ENCODE measurements at regions not wholly inside any gene's neighbourhood (a gene's known extent, or its start where the extent isn't known, plus 50 kb on each side); places are given as distances from the start of the nearest gene placed in this dataset.

GRCh38 chr2:160568856-160569255 is 75.2 kb upstream of the RBMS1 start:
- ATAC-seq = no peak
- Histone ChIP-seq H3K4me3 (ENCODE audit: low read depth in 2 of 2, low read length in 2 of 2) (no peak overlapping the region), H3K9me3 (ENCODE audit: control insufficient read depth, insufficient read depth, low read depth, low read length) (no peaks in the 10 kb centered on the region), H3K36me3 (ENCODE audit: control insufficient read depth, insufficient read depth, low read length) (no peaks in the 10 kb centered on the region), H3K27ac (ENCODE audit: low read length) (no peak overlapping the region), H3K27me3 (ENCODE audit: control insufficient read depth, insufficient read depth, low read length) (no peaks in the 10 kb centered on the region), H3K4me1 (ENCODE audit: control insufficient read depth, insufficient read depth, low read length) (no peaks in the 10 kb centered on the region)
- no TSS peak for BruUV-seq (replicated peaks)
- ChIA-PET POLR2A (no interaction called here), CTCF (no interaction called here)
- in situ Hi-C loops (cut with HindIII; ENCODE audit: low pct_unique_long_range_greater_than_20kb, low sequenced_read_pairs) = no loop called here
- intact Hi-C loops (cut with micrococcal nuclease; ENCODE audit: unreplicated experiment) = no loop called here
- no peak for DNase-seq (ENCODE audit: low read depth, low spot score)
- TF ChIP-seq POLR2AphosphoS5 (IDR thresholded peaks at IDR 0.05; ENCODE audit: low read depth, low read length) (no peak), SIN3A (IDR thresholded peaks at IDR 0.05; ENCODE audit: borderline replicate concordance, insufficient read depth, low read depth, low read length) (no peak), TCF7L2 (IDR thresholded peaks at IDR 0.05; ENCODE audit: low read depth, low read length) (no peak)
- TF ChIP-seq, protein P1, sequence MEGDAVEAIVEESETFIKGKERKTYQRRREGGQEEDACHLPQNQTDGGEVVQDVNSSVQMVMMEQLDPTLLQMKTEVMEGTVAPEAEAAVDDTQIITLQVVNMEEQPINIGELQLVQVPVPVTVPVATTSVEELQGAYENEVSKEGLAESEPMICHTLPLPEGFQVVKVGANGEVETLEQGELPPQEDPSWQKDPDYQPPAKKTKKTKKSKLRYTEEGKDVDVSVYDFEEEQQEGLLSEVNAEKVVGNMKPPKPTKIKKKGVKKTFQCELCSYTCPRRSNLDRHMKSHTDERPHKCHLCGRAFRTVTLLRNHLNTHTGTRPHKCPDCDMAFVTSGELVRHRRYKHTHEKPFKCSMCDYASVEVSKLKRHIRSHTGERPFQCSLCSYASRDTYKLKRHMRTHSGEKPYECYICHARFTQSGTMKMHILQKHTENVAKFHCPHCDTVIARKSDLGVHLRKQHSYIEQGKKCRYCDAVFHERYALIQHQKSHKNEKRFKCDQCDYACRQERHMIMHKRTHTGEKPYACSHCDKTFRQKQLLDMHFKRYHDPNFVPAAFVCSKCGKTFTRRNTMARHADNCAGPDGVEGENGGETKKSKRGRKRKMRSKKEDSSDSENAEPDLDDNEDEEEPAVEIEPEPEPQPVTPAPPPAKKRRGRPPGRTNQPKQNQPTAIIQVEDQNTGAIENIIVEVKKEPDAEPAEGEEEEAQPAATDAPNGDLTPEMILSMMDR (IDR thresholded peaks at IDR 0.05) = no peak
- TF ChIP-seq, protein P2, sequence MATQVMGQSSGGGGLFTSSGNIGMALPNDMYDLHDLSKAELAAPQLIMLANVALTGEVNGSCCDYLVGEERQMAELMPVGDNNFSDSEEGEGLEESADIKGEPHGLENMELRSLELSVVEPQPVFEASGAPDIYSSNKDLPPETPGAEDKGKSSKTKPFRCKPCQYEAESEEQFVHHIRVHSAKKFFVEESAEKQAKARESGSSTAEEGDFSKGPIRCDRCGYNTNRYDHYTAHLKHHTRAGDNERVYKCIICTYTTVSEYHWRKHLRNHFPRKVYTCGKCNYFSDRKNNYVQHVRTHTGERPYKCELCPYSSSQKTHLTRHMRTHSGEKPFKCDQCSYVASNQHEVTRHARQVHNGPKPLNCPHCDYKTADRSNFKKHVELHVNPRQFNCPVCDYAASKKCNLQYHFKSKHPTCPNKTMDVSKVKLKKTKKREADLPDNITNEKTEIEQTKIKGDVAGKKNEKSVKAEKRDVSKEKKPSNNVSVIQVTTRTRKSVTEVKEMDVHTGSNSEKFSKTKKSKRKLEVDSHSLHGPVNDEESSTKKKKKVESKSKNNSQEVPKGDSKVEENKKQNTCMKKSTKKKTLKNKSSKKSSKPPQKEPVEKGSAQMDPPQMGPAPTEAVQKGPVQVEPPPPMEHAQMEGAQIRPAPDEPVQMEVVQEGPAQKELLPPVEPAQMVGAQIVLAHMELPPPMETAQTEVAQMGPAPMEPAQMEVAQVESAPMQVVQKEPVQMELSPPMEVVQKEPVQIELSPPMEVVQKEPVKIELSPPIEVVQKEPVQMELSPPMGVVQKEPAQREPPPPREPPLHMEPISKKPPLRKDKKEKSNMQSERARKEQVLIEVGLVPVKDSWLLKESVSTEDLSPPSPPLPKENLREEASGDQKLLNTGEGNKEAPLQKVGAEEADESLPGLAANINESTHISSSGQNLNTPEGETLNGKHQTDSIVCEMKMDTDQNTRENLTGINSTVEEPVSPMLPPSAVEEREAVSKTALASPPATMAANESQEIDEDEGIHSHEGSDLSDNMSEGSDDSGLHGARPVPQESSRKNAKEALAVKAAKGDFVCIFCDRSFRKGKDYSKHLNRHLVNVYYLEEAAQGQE (IDR thresholded peaks at IDR 0.05; ENCODE audit: insufficient read depth in 1 of 2, low read depth in 2 of 2, low read length in 1 of 2) = no peak

DNA sequence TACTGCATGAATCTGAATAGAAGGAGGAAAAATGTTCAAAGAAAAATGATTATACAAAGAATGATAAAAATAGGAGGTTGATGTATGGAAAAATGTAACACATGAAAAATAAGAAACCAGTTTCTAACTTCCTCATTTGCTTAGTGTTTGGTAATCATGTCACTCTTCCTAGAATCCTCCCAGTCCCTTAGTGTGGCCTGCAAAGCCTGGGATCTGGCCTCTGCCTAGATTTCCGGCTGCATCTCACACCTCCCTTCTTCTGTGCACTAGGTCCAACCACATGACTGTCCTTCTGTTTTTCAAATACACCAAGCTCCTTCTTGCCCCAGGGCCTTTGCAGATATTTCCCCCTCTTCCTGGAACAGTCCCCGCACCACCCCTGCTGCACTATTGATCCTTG is 76.8 kb upstream of the RBMS1 start:
- no peak for DNase-seq (ENCODE audit: low read depth, low spot score)
- Histone ChIP-seq H3K4me3 (ENCODE audit: low read depth in 2 of 2, low read length in 2 of 2) (no peak overlapping the region), H3K27ac (ENCODE audit: low read length) (no peak overlapping the region), H3K36me3 (ENCODE audit: control insufficient read depth, insufficient read depth, low read length) (no peaks in the 10 kb centered on the region), H3K9me3 (ENCODE audit: control insufficient read depth, insufficient read depth, low read depth, low read length) (no peaks in the 10 kb centered on the region), H3K27me3 (ENCODE audit: control insufficient read depth, insufficient read depth, low read length) (no peaks in the 10 kb centered on the region), H3K4me1 (ENCODE audit: control insufficient read depth, insufficient read depth, low read length) (no peaks in the 10 kb centered on the region)
- POLR2A ChIA-PET = interaction anchor here (0.6 kb wide), 1 partner anchor 91 kb away, joined by 3 read pairs; no protein-coding TSS in a partner anchor
- no peak for ATAC-seq
- in situ Hi-C loops (cut with HindIII; ENCODE audit: low pct_unique_long_range_greater_than_20kb, low sequenced_read_pairs) (no loop called here), intact Hi-C loops (cut with micrococcal nuclease; ENCODE audit: unreplicated experiment) (no loop called here)
- CTCF ChIA-PET = no interaction called here
- TF ChIP-seq SIN3A (IDR thresholded peaks at IDR 0.05; ENCODE audit: borderline replicate concordance, insufficient read depth, low read depth, low read length) (no peak), TCF7L2 (IDR thresholded peaks at IDR 0.05; ENCODE audit: low read depth, low read length) (no peak), POLR2AphosphoS5 (IDR thresholded peaks at IDR 0.05; ENCODE audit: low read depth, low read length) (no peak)
- TF ChIP-seq, protein P2 (IDR thresholded peaks at IDR 0.05; ENCODE audit: insufficient read depth in 1 of 2, low read depth in 2 of 2, low read length in 1 of 2) = no peak
- TF ChIP-seq, protein P1 (IDR thresholded peaks at IDR 0.05) = no peak
- BruUV-seq (replicated peaks) = no TSS peak

Data from Panc1 (cell line).